HG03135 (cell line): ENCODE measurements at regions not wholly inside any gene's neighbourhood (a gene's known extent, or its start where the extent isn't known, plus 50 kb on each side); places are given as distances from the start of the nearest gene placed in this dataset.
"Not testable (repeated sequence)": the region's sequence is repeated elsewhere in the genome, so short reads cannot be mapped to it uniquely, and the experiment has no call there.

Experiments
- ATAC-seq: cut with Tn5 transposase; IDR thresholded peaks from one replicate; pipeline ENCODE4 v1.9.1; 2021; ENCODE audit warnings: mild to moderate bottlenecking, moderate library complexity; ENCODE audit not compliant: unreplicated experiment

DNA sequence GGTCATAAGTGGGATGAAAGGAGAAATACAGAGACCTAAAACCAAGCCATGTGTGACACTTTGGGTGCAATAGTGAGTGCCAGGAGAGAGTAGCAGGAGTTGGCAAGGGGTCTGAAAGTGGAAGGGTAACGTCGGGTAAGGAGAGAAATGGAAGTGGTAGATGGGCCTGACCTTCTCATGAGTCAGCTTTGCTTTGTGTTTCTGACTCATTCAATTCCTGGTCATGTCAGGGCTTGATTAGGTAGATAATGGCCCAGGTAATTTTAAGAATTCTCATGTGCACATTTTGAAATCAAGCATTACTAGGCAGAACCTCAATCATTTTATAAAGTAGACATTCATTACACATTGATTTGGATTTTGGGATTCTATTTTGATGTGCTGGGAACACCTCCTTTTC lies 262.5 kb downstream of the SOX2 start:
- no peak for ATAC-seq

DNA sequence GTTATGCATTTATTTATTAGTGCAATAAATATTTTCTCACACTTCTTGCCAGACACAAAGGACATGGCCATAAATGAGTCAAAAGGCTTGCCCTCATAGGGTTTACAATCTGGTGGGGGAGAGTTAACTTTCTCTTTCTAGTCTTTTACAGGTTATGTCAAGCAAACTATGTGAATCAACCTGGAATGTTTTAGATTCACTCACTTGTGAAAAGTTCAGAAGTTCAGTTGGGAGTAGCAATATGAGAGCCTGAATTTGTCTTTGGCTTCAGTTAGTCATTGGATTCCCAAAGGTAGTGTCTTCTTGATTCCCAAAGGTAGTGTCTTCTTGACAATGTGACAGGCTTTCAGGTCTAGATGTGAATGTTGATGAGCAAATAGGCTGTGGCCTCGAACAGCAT lies 264.8 kb downstream of the SOX2 start:
- no peak for ATAC-seq

GRCh38 chr3:181985386-181985785 lies 273.7 kb downstream of the SOX2 start:
- no peak for ATAC-seq

DNA sequence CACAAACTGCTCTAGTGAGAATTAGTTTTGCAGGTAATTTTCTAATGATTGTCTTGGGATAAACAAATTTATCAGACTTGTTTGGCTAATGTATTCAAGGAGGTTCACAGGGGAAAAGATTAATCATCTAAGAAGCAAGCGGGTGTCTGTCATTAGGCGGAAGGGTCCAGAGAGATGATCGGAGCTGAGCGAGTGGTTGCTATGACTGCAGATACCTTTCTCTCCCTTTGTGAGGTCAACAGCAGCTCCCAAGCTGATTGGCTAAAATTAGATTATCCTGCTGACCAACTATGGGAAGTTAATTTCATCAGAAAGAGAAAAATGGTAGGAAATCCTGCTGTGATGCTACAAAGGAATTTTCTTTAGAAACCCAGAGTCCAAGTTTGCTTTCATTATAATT lies 276.0 kb downstream of the SOX2 start:
- ATAC-seq: no peak

DNA sequence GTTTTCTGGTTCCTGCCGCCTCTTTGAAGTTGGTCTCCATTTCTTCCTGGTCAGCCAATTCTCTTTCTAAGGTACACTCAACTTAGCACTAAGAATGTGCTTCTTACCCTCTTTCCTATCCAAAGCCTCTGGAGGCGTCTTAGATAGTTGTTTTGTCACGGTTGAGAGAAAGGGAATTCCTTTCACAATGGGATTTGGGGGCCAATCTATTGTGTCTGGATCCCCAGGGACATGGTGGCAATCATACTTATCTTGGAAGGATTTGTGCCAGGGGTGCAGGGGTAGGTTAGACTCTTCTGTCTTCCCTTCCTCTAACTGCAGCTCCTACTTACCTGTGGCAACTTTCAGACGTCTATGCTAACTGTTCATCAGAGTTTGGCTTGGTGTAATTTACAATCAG lies 287.1 kb downstream of the SOX2 start:
- peak; percentile 18 for ATAC-seq

- ATAC-seq: peak; percentile 92
Measured at GRCh38 chr3:181999314-181999713, 287.6 kb downstream of the SOX2 start.

GRCh38 chr3:182000447-182000846 lies 288.7 kb downstream of the SOX2 start:
- no peak for ATAC-seq

DNA sequence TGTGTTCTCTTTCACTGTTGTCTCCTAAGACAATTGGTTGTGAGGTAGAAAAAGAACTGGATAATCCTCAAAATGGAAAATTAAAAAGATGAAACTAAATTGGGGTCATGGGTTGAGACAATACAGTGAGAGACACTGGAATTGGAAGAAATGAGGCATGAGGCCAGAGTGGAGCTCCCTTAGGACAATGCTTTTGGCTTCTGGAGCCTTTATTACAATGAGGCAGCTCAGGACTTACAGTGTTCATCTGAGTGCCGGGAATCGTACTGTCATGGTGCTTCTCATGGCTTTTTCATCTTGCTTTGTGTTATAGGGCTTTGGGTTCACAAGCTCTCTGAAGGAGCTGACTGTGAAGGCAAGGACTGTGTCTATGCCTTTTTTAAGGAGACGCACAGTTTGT lies 293.5 kb downstream of the SOX2 start:
- ATAC-seq: no peak

- ATAC-seq: no peak
Measured at GRCh38 chr3:182005701-182006100, 294.0 kb downstream of the SOX2 start.

DNA sequence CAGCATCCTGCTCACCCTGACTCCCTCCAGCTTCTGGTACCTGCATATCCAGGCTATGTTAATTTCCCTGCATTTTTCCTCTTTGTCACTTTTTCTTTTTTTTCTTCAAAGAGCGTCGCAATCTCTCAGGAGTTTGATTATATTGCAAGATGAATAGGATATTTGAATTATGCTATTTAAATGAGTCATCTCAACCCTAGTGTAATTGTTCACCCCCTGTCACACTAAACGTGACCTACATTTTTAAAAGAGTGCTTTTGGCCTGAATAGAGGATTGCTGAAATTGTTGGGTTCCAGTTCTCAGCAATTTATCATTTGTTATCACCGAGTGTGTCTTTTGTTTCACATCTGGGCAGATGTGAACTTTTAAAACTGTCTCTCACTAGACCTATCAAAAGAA lies 294.7 kb downstream of the SOX2 start:
- no peak for ATAC-seq

DNA sequence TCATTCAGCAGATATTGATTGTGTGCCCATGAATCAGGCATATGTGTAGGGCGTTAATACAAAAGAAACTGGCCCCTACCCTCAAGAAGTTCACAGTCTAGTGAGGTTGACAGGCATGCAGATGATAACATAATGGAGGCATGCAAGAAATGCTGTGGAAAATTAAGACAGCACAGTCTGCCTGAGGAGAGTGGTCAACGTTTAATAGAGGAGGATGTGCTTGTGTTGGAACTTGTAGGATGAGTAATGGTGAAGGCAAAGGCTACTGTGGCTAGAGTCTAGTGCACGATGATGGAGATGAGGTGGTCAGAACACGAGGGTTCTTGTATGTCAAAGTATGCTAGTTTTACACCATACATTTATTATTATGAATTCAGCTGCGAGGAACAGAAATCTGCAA lies 295.7 kb downstream of the SOX2 start:
- ATAC-seq: no peak

DNA sequence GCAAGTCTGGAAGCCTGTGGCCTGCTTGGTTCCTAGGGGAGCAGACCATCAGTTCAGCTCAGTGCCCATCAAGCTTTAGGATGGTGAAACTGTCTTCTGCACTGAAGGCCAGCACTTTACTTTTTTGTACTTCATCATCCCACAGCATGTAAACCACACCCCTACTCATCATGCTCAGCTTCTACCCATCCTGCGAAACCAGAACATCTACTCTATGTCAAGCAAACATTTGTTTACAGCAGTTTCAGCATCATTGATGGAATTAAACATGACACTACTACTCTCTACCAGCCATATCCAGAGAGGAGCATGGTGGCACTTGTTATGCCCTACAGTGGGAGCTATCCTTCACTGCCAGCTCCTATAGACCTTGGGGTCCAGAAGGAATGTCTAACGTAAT lies 306.6 kb downstream of the SOX2 start:
- no peak for ATAC-seq

- no peak for ATAC-seq
Measured at GRCh38 chr3:182019926-182020325, 308.2 kb downstream of the SOX2 start.

DNA sequence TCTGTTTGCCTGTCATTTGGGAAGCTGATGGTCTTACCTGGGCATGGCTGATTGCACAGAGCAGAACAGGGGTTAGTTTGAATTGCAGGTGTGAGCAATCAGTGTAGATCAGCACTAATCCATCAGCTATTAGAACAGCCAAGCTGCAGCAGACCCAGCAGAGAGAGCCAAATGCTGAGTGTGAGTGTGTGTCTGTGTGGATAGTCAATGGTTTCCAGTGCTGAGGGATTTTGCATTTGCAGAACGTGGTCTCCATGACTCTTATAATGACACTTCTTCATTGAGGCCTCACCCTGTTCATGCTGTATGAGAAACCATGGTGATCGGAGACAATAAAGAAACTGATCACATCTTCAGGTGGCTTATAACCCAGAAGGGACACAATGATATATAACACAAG lies 312.1 kb downstream of the SOX2 start:
- no peak for ATAC-seq

DNA sequence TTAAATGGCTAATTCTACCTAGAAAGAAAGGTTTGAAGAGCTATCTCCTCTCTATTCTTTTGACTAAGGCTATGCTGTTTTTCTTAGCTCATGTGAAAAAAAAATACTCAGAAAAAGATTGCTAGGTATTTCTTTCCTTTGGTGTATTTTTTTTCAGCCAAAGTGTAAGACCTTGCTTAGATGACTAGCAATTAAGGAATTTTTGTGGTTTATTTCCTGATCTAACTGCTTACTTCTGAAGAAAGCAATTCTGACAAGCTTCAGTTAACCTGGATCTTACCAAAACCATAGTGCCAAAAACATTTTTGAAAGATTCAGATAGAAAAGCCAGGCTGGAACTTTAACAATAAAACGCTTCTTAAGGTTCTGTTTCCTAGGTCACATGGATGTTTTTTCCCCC lies 315.6 kb downstream of the SOX2 start:
- ATAC-seq: no peak

DNA sequence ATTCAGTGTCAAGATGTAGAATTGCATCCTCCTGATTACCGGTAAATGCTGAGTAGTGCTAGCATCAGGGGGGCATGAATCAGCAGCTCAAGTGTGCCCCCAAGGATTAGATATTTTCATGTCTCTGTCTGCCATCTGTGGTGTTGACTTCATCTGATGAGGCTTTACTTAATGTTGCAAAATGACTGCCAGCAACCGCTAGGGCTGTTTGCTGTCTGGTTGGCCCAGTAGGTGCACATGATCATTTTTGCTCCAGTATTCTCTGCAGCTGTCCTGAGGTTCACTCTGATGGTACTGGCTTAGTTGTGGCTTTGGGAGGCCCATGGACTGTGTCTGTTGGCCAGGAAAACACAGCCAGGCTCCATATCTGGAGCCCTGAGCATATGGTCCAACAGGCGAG lies 316.4 kb downstream of the SOX2 start:
- ATAC-seq: no peak

DNA sequence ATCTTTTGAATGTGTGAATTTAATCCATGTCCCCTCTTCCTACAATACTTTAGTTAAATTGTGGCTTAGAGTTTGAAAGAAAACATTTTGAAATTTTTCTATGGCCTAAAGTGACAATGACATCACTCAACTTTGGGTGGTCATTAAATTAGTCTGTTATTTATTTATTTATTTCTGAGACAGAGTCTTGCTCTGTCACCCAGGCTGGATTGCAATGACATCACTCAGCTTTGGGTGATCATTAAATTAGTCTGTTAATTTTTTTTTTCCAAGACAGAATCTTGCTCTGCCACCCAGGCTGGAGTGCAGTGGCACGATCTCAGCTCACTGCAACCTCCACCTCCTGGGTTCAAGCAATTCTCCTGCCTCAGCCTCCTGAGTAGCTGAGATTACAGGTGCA lies 322.5 kb downstream of the SOX2 start:
- not testable (repeated sequence) for ATAC-seq

GRCh38 chr3:182035324-182035723 lies 323.6 kb downstream of the SOX2 start:
- ATAC-seq: no peak

DNA sequence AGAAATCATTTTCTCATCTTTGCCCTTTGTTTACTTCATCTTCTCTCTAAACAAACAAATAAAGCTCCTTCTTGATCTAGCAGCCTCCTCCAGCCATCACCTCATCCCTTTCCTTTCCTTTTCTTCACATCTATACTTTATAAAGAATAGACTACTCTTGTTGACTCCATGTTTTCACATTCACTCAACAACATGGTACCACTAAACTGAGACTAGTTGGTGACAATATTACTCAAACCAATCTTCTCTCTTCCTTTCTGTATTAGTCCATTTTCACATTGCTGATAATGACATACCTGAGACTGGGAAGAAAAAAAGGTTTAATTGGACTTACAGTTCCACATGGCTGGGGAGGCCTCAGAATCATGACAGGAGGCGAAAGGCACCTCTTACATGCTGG lies 324.7 kb downstream of the SOX2 start:
- ATAC-seq: no peak

DNA sequence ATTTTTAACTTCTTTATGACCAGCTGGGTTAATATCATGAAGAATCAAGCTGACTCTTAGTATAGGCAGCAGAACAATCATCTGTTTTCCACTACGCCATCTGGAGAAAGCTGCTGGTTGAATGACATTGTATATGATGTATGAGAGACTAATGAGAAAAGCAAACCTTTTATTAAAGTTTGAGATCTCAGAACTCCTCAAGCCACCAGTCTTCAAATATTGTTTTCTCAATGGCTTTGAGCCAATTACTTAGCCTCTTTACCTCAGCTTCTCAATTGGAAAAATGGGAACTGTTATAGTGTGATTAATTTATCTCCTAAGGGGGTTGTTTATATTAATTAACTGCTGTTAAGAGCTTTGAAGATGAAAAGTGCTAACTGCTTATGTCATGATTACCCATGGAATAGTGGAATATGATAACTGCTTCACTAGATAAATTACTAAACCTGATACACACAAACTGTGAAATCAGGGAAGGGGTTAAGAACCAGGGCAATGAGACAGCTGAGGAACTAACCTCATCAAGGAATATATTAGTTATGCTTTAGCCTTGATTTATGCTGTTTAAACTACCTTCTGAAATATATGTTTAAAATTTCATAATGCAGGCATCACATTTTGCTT lies 330.1 kb downstream of the SOX2 start:
- ATAC-seq: no peak

DNA sequence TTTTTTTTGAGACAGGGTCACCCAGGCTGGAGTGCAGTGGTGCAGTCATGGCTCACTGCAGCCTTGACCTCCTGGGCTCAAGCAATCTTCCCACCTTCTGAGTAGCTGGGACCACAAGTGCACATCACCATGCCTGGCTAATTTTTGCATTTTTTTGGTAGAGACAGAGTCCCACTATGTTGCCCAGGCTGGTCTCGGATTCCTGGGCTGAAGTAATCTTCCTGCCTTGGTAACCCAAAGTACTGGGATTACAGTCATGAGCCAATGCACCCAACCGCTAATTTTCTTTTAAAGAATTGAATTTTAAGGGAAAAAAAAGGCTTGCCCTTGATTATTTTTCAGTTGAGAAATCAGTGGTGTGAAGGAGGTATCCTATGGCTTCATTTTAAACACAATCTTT lies 334.0 kb downstream of the SOX2 start:
- no peak for ATAC-seq

GRCh38 chr3:182046166-182046764 lies 334.5 kb downstream of the SOX2 start:
- no peak for ATAC-seq

DNA sequence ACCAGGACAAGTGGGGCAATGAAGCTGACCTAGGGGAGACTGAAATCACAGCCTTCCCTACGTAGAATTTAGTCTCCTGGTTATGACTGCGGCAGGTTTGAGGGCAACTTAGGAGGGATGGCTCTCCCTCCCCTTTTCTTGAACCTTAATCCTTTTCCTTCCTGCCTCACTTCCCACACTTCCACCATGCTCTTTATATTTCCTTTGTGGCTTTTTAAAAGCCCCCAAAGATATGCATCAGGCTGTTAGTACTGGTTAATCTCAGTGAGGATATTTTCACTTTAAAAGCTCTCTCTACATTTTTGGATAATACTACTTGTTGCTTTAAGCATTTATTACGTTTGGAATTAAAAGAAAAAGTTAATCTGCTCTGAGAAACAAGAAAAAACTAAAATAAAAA lies 339.2 kb downstream of the SOX2 start:
- no peak for ATAC-seq
